Loucy (cell line): ENCODE measurements at regions not wholly inside any gene's neighbourhood (a gene's known extent, or its start where the extent isn't known, plus 50 kb on each side); places are given as distances from the start of the nearest gene placed in this dataset.

Experiments
- CTCF ChIP-seq: fragments of 200-600 bp; sonication (generic); conservative IDR thresholded peaks from 2 replicates; pipeline ENCODE4 v1.5.1; 2014; ENCODE audit warnings: mild to moderate bottlenecking, antibody characterized with exemption, low read length
- EZH2phosphoT487 ChIP-seq: fragments of 200-600 bp; IDR thresholded peaks from 2 replicates; pipeline ENCODE4 v1.6.1; 2018; ENCODE audit warnings: antibody characterized with exemption, mild to moderate bottlenecking, moderate library complexity, borderline replicate concordance

GRCh38 chr2:12156349-12156748 lies 409.9 kb downstream of the LPIN1 start:
- TF ChIP-seq CTCF (no peak), EZH2phosphoT487 (no peak)
